ES-I3 (cell line): ENCODE measurements at regions not wholly inside any gene's neighbourhood (a gene's known extent, or its start where the extent isn't known, plus 50 kb on each side); places are given as distances from the start of the nearest gene placed in this dataset.

Source experiments
- H3K36me3 ChIP-seq: 2 replicates; pipeline ENCODE4 v1.6.1; 2013; ENCODE audit warnings: mild to moderate bottlenecking, low read length, control low read depth, moderate library complexity; ENCODE audit not compliant: insufficient read depth
- H3K4me1 ChIP-seq: 2 replicates; pipeline ENCODE4 v1.6.1; 2013; ENCODE audit warnings: mild to moderate bottlenecking, control low read depth, low read length; ENCODE audit not compliant: insufficient read depth
- H3K9ac ChIP-seq: 2 replicates; pipeline ENCODE4 v1.6.1; 2013; ENCODE audit warnings: low read depth, mild to moderate bottlenecking, low read length, moderate library complexity
- H3K9me3 ChIP-seq: 2 replicates; pipeline ENCODE4 v1.6.1; 2013; ENCODE audit warnings: mild to moderate bottlenecking, low read length, moderate library complexity; ENCODE audit not compliant: control insufficient read depth, insufficient read depth

DNA sequence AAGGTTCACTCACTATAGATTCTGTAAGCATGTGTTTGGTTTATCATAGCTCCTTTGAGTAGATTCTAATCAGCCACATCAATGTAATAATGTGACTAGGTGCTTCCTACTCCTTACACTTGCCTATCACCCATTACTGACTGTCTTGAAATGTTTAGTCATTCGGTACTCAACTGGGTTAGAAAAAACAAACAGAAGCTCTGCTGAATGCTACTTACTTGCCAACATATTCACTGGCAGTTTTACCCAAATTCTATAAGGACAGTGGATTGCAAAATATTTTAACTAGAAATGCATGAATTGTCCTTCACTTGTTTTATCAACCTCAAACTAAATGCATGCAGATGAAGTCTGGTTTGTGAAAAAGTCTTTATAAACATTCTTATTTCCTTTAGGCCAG lies 352.1 kb upstream of the ALCAM start:
- Histone ChIP-seq H3K9me3 (no peaks in the 10 kb centered on the region), H3K36me3 (no peaks in the 10 kb centered on the region), H3K9ac (no peak overlapping the region), H3K4me1 (peaks cover 25% of the 10 kb centered on the region; the same call in 1 of the 2 replicates)

DNA sequence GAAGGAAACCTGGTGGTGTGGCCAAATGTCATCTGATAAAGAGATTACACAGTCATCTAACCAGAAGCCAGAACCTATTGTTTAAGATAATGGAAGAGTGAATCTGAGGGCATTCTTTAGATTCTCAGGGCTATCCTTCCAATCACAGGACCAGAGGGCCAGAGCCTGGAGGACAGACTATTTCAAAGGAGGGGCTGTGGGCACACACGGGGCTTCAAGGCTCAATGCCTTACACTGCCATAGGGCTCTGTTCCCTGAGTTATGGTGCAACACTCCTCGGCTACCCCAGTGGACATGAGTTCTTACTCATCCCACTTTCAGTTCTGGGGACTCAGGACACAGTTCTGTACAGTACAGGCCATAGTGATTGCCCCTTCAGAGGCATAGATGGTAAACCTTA lies 343.9 kb upstream of the ALCAM start:
- Histone ChIP-seq H3K9ac (no peak overlapping the region), H3K9me3 (no peaks in the 10 kb centered on the region), H3K4me1 (no peaks in the 10 kb centered on the region; the same call in 1 of the 2 replicates), H3K36me3 (no peaks in the 10 kb centered on the region)

DNA sequence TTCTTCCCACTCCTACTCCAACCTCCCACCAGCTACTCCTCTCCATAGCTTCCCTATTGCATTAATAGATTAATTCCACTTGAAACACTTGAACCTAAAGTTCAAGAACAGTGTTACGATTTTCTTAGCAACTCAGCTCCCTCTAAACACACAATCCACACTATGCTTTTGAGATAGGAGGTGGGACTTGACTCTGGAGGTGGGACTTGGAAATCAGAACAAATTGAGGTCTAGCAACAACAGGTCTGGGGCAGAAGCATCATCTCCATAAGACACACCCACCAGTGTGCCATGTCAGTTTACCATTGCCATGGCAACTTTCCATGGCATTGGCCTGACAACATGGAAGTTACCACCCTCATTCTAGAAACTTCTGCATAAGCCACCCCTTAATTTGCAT lies 336.5 kb upstream of the ALCAM start:
- Histone ChIP-seq H3K36me3 (no peaks in the 10 kb centered on the region), H3K9me3 (no peaks in the 10 kb centered on the region), H3K4me1 (no peaks in the 10 kb centered on the region), H3K9ac (no peak overlapping the region)

DNA sequence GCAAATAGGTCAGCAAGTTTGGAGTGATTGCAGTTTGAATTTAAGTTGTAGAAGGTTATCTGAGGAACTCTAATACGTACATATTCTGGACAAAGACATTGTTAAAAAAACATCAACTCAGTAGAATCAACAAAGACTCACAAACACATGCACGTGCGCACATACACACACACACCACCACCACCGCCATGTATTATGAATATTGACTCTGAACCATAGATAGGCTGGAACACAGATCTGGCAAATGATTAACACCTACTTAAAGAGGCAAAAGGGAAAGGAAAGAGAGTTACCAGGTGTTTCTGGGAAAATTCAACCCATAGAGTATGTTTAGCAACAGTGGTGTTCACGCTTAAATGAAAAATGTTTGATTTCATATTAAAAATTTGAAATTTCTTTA lies 334.2 kb upstream of the ALCAM start:
- Histone ChIP-seq H3K4me1 (no peaks in the 10 kb centered on the region), H3K36me3 (no peaks in the 10 kb centered on the region)

DNA sequence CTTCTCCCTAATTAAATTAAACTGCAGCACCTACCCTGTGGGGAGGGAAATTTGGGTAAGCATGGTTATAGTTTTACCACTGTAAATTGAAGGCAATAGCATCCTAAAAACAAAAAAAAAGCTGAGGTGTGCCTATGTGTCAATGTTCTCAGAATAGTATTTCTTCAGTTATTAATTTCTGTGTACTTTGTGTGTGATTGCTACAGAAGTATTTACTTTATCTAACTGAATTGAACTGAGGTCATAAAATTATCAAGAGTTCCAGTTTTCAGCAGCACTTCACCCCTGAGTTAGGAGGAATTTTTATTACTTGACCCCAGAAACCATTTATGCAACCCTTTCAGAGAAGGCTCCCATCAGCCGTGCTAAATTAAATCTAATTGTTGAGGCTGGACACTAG lies 333.6 kb upstream of the ALCAM start:
- Histone ChIP-seq H3K36me3 (no peaks in the 10 kb centered on the region), H3K4me1 (no peaks in the 10 kb centered on the region)

More for the DNA sequence above, 334.2 kb upstream of the ALCAM start:
- Histone ChIP-seq H3K9me3 (no peaks in the 10 kb centered on the region), H3K9ac (no peak overlapping the region)

DNA sequence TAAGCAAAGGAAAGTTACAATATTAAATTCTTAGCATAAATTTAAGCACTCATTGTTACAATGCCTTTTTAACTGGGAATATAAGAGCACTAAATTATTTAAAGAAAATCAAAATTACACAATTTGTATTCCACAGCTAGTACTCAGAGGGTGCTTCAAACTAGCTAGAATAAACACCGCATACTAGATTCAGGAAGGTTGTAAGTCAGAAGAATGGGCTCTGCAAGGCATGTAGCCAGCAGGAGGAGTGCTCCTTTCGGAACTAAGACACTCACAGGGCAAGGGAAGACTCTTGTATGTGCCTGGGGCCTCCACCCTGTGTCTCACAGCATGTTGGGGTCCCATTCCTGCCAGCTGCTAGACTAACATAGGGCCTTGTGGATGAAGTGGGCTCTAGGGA lies 327.7 kb upstream of the ALCAM start:
- Histone ChIP-seq H3K9me3 (no peaks in the 10 kb centered on the region), H3K4me1 (no peaks in the 10 kb centered on the region), H3K36me3 (no peaks in the 10 kb centered on the region), H3K9ac (no peak overlapping the region)

More for the DNA sequence above, 333.6 kb upstream of the ALCAM start:
- no peak overlapping the region for H3K9ac ChIP-seq
- H3K9me3 ChIP-seq: no peaks in the 10 kb centered on the region

DNA sequence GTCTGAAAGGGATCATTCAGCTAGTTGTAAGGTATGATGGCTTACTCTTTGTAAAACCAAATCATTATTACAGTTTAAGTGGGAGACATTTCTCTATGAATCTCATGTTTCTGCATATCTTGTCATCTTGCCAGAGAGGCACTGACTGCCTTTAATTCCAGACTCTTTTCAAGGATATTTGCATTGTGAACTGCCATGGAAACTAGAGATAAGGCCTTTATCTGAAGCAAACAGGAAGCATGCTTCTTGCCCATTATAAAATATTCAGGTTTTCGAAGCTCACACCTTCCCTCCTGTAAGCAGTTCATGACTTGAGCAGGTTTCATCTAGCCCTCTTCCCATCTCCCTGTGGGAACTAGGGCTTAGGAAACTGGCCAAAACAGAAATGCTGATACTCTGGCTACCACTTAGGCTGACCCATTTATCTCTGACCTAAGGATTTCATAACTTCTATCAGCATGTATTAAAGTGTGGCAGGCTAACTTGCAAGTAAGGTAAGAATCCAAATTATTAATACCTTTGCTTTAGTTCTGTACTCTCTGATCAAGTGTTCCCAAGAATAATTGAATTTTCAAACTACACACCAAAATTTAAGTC lies 326.6 kb upstream of the ALCAM start:
- Histone ChIP-seq H3K9me3 (no peaks in the 10 kb centered on the region), H3K9ac (no peak overlapping the region), H3K4me1 (no peaks in the 10 kb centered on the region)

DNA sequence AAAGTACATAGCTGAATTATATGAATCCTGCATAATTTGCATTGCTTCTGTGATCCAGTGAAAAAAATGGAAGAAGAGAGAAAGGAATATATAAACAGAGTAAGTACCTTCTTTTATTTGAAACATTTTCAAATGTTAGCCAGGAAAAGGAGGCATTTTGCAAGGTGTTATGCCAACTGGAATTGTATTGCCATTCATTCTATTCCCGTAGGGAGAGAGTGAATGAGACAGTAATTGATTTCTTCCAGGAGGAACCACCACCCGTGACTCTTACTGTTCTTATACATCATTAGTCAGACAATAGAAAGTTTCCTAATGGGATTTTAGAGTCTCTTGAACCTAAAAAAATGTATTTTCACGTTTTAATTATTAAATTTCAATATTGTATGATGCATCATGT lies 324.1 kb upstream of the ALCAM start:
- no peaks in the 10 kb centered on the region for H3K4me1 ChIP-seq
- H3K9ac ChIP-seq: no peak overlapping the region
- H3K9me3 ChIP-seq: no peaks in the 10 kb centered on the region; the same call in 1 of the 2 replicates
- no peaks in the 10 kb centered on the region for H3K36me3 ChIP-seq

More for the DNA sequence above, 326.6 kb upstream of the ALCAM start:
- H3K36me3 ChIP-seq: no peaks in the 10 kb centered on the region

DNA sequence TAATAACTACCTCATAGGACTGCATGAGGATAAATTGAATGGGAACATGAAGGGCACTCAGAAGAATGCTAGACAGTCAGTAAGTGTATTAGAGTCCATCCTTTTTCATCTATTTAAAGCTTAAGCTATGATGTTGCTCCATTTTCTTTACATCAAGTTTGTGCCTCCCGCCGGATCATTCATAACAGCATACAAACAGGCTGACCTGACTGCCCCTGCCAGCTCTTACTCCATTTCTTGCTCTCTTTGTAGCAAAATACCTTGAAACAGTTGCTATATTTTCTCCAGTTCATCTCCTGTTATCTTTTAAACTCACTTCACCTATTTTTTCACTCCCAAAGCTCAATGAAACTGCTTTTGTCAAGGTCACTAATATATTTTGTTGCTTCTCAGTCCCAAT lies 315.6 kb upstream of the ALCAM start:
- no peak overlapping the region for H3K9ac ChIP-seq
- H3K9me3 ChIP-seq: no peaks in the 10 kb centered on the region
- no peaks in the 10 kb centered on the region for H3K4me1 ChIP-seq
- no peaks in the 10 kb centered on the region for H3K36me3 ChIP-seq

DNA sequence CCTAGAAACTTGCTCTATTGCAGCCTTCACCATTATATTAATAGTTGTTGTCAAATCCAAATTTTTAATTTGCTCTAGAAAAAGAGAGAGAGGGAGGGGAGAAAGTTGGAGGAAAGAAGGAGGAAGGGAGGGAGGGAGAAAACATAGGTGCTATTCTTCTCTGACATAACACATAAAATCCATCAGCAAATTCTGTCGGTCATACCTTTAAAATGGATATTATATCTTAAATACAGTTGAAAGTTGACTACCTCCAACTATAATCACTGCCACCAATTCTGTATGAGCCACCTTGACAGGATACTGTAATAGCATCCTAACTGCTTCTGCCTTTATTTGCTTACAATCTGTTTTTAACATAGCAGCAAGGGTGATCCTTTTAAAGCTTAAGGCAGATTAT lies 314.7 kb upstream of the ALCAM start:
- no peak overlapping the region for H3K9ac ChIP-seq
- no peaks in the 10 kb centered on the region for H3K36me3 ChIP-seq
- no peaks in the 10 kb centered on the region for H3K4me1 ChIP-seq
- H3K9me3 ChIP-seq: no peaks in the 10 kb centered on the region

DNA sequence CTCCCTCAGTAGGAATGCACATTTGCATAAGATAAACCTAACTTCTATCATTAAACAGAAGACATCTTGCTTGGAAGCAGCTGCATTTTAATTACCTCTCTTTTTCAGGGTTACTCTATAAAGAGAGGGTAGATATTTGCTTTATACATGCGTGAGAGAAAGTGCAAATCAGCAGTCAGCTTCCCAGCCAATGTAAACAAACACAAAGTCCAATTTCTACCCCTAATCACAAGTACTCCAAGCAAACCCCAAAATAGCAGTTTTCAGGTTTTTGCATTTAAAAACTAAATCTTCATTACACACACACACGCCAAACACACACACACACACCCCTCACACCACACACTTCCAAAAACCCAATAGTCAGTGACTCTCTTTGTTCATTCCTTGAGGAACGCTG lies 303.9 kb upstream of the ALCAM start:
- H3K4me1 ChIP-seq: no peaks in the 10 kb centered on the region
- H3K9me3 ChIP-seq: no peaks in the 10 kb centered on the region
- no peak overlapping the region for H3K9ac ChIP-seq
- H3K36me3 ChIP-seq: no peaks in the 10 kb centered on the region

DNA sequence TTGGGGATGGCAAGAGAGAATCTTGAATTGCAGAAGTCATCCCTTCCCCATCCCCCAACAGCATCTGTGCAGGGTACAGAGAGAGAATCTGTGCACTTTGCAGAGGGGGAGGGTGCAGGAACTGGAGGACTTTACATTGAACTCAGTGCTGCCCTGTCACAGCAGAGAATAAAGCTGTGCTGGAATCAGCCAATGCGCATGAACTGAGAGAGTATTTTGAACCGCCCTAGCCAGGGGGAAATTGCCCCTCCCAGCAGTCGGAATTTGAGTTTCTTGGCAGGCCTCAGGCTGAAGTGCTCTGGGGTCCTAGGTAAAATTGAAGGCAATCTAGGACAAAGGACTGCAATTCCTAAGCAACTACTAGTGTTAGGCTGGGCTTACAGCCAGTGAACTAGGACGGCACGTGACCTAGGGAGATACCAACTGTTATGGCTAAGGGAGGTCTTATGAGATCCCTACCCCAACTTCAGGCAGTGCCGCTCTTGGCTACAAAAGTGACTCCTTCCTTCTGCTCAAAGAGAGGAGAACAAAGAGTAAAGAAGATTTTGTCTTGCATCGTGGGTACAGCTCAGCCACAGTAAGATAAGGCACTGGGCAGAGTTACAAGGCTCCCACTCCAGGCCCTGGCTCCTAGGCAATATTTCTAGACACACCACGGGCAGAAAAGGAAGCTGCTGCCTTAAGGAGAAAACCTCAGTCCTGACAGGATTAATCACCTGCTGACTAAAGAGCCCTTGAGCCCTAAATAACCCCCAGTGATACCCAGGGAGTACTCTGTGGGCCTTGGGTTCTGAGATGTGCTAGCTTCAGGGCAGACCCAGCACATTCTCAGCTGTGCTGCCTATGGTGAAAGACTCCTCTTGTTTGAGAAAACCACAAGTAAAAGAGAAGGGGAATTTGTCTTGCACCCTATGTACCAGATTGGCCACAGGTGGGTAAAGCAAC lies 300.5 kb upstream of the ALCAM start:
- H3K36me3 ChIP-seq: no peaks in the 10 kb centered on the region
- no peaks in the 10 kb centered on the region for H3K4me1 ChIP-seq
- H3K9me3 ChIP-seq: peaks cover 6% of the 10 kb centered on the region
- H3K9ac ChIP-seq: no peak overlapping the region

DNA sequence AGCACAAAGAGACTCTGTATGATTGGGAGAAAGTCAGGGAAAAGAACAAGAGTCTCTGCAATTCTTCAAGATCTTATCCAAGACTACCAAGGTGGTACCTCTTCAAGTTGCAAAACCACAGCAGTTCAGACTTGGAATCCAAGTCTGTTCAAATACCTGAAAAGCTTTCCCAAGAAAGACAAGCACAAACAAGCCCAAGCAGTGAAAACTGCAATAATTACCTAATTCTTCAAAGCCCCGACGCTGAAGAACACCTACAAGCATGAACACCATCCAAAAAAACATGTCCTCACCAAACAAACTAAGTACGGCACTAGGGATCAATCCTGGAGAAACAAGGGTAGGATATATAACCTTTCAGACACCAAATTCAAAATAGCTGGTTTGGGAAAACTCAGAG lies 299.3 kb upstream of the ALCAM start:
- no peaks in the 10 kb centered on the region for H3K4me1 ChIP-seq
- peaks cover 6% of the 10 kb centered on the region for H3K9me3 ChIP-seq
- H3K36me3 ChIP-seq: no peaks in the 10 kb centered on the region
- no peak overlapping the region for H3K9ac ChIP-seq

DNA sequence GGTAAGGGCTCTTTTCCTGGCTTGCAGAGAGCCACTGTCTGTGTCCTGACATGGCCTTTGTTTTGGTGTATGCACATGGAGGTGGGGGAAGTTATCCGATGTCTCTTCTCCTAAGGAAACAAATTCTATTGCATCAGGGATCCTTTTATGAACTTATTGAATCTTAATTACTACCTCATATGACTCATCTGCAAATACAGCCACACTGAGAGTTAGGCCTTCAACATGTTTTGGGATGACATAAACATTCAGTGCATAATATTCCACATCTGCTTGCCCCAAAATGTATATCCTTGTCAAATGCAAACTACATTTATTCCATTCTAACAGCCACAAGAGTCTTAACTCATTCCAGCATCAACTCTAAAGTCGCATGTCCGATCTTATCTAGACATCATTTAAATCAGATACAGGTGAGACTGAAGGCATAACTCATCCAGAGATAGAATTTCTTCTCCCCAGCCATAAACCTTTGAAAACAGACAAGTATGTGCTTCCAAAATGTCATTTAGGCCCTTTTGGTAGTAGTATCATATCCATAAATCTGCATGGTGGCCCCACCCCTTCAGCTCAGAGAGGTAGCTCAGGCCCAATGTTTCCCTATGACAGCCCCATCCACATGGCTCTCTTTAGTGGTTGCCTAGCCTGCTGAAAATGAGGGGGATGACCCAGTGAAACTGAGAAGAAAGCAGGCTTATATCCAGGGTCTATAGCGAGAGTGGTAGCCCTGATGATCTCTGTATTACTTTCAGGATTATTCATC lies 289.5 kb upstream of the ALCAM start:
- no peaks in the 10 kb centered on the region; the same call in 1 of the 2 replicates for H3K9me3 ChIP-seq
- no peak overlapping the region for H3K9ac ChIP-seq
- H3K36me3 ChIP-seq: no peaks in the 10 kb centered on the region
- H3K4me1 ChIP-seq: no peaks in the 10 kb centered on the region
